IPS-15b (cell line): ENCODE measurements at regions not wholly inside any gene's neighbourhood (a gene's known extent, or its start where the extent isn't known, plus 50 kb on each side); places are given as distances from the start of the nearest gene placed in this dataset.
"Not testable (repeated sequence)": the region's sequence is repeated elsewhere in the genome, so short reads cannot be mapped to it uniquely, and the experiment has no call there.

ENCODE experiments used
- H3K27me3 ChIP-seq: one replicate; pipeline ENCODE4 v1.6.1; 2013; ENCODE audit warnings: low read length; ENCODE audit not compliant: control insufficient read depth, insufficient read depth
- H3K36me3 ChIP-seq: one replicate; pipeline ENCODE4 v1.6.1; 2013; ENCODE audit warnings: low read length; ENCODE audit not compliant: control insufficient read depth, insufficient read depth
- H3K4me1 ChIP-seq: one replicate; pipeline ENCODE4 v1.6.1; 2013; ENCODE audit warnings: mild to moderate bottlenecking, low read length; ENCODE audit not compliant: control insufficient read depth, insufficient read depth
- H3K4me3 ChIP-seq: one replicate; pipeline ENCODE4 v1.5.1; 2013; ENCODE audit warnings: low read depth, low read length
- H3K9ac ChIP-seq: one replicate; pipeline ENCODE4 v1.6.1; 2013; ENCODE audit warnings: low read depth, mild to moderate bottlenecking, low read length
- H3K9me3 ChIP-seq: one replicate; pipeline ENCODE4 v1.6.1; 2013; ENCODE audit warnings: mild to moderate bottlenecking, low read length; ENCODE audit not compliant: control insufficient read depth, insufficient read depth

GRCh38 chr5:18264126-18264882, 630.0 kb downstream of the TAF11L14 start:
- Histone ChIP-seq H3K9ac (no peak overlapping the region), H3K4me3 (no peak overlapping the region), H3K36me3 (no peaks in the 10 kb centered on the region), H3K9me3 (no peaks in the 10 kb centered on the region), H3K4me1 (no peaks in the 10 kb centered on the region), H3K27me3 (no peaks in the 10 kb centered on the region)

- no peak overlapping the region for H3K4me3 ChIP-seq
- no peaks in the 10 kb centered on the region for H3K9me3 ChIP-seq
- no peaks in the 10 kb centered on the region for H3K27me3 ChIP-seq
- no peak overlapping the region for H3K9ac ChIP-seq
- no peaks in the 10 kb centered on the region for H3K4me1 ChIP-seq
- no peaks in the 10 kb centered on the region for H3K36me3 ChIP-seq
Observed at GRCh38 chr5:18270635-18271338, 636.5 kb downstream of the TAF11L14 start.

GRCh38 chr5:18276939-18277338, 642.7 kb downstream of the TAF11L14 start:
- no peaks in the 10 kb centered on the region for H3K4me1 ChIP-seq
- H3K36me3 ChIP-seq: no peaks in the 10 kb centered on the region
- no peak overlapping the region for H3K4me3 ChIP-seq
- no peak overlapping the region for H3K9ac ChIP-seq
- no peaks in the 10 kb centered on the region for H3K9me3 ChIP-seq
- H3K27me3 ChIP-seq: no peaks in the 10 kb centered on the region

GRCh38 chr5:18281947-18282581, 647.8 kb downstream of the TAF11L14 start:
- Histone ChIP-seq H3K4me1 (no peaks in the 10 kb centered on the region), H3K27me3 (no peaks in the 10 kb centered on the region), H3K9me3 (no peaks in the 10 kb centered on the region), H3K36me3 (no peaks in the 10 kb centered on the region), H3K4me3 (no peak overlapping the region), H3K9ac (no peak overlapping the region)

- Histone ChIP-seq H3K9ac (no peak overlapping the region), H3K36me3 (no peaks in the 10 kb centered on the region), H3K4me3 (no peak overlapping the region), H3K9me3 (no peaks in the 10 kb centered on the region), H3K4me1 (no peaks in the 10 kb centered on the region), H3K27me3 (no peaks in the 10 kb centered on the region)
Observed at GRCh38 chr5:18285257-18285656, 651.0 kb downstream of the TAF11L14 start.

GRCh38 chr5:18292146-18292545, 657.9 kb downstream of the TAF11L14 start:
- H3K36me3 ChIP-seq: no peaks in the 10 kb centered on the region
- H3K9me3 ChIP-seq: no peaks in the 10 kb centered on the region
- H3K9ac ChIP-seq: no peak overlapping the region
- H3K4me1 ChIP-seq: no peaks in the 10 kb centered on the region
- H3K27me3 ChIP-seq: no peaks in the 10 kb centered on the region
- no peak overlapping the region for H3K4me3 ChIP-seq

GRCh38 chr5:18295696-18296095, 661.4 kb downstream of the TAF11L14 start:
- H3K4me3 ChIP-seq, H3K27me3 ChIP-seq, H3K4me1 ChIP-seq, H3K9me3 ChIP-seq, H3K36me3 ChIP-seq, H3K9ac ChIP-seq: not testable (repeated sequence)

GRCh38 chr5:18299166-18299565, 664.9 kb downstream of the TAF11L14 start:
- H3K36me3 ChIP-seq: no peaks in the 10 kb centered on the region
- peaks cover 4% of the 10 kb centered on the region for H3K4me1 ChIP-seq
- H3K9me3 ChIP-seq: no peaks in the 10 kb centered on the region
- no peak overlapping the region for H3K9ac ChIP-seq
- no peaks in the 10 kb centered on the region for H3K27me3 ChIP-seq
- no peak overlapping the region for H3K4me3 ChIP-seq

- H3K36me3 ChIP-seq: no peaks in the 10 kb centered on the region
- H3K4me3 ChIP-seq: no peak overlapping the region
- H3K9ac ChIP-seq: no peak overlapping the region
- H3K27me3 ChIP-seq: no peaks in the 10 kb centered on the region
- no peaks in the 10 kb centered on the region for H3K4me1 ChIP-seq
- H3K9me3 ChIP-seq: peaks cover 2% of the 10 kb centered on the region
Observed at GRCh38 chr5:18305288-18305924, 671.1 kb downstream of the TAF11L14 start.

- no peaks in the 10 kb centered on the region for H3K36me3 ChIP-seq
- no peaks in the 10 kb centered on the region for H3K27me3 ChIP-seq
- no peak overlapping the region for H3K9ac ChIP-seq
- H3K4me1 ChIP-seq: no peaks in the 10 kb centered on the region
- H3K9me3 ChIP-seq: peaks cover 2% of the 10 kb centered on the region
- H3K4me3 ChIP-seq: no peak overlapping the region
Observed at GRCh38 chr5:18311266-18311665, 677.0 kb downstream of the TAF11L14 start.

- H3K9ac ChIP-seq: no peak overlapping the region
- no peaks in the 10 kb centered on the region for H3K36me3 ChIP-seq
- peaks cover 2% of the 10 kb centered on the region for H3K9me3 ChIP-seq
- no peak overlapping the region for H3K4me3 ChIP-seq
- H3K4me1 ChIP-seq: no peaks in the 10 kb centered on the region
- no peaks in the 10 kb centered on the region for H3K27me3 ChIP-seq
Observed at GRCh38 chr5:18312016-18312415, 677.8 kb downstream of the TAF11L14 start.
